Hepatocyte (in vitro differentiated cells): ENCODE measurements at regions not wholly inside any gene's neighbourhood (a gene's known extent, or its start where the extent isn't known, plus 50 kb on each side); places are given as distances from the start of the nearest gene placed in this dataset.

Experiments used
- DNase-seq: peaks from one replicate; pipeline ENCODE4 v3.0.0-alpha.2; 2016; ENCODE audit warnings: low spot score
- H2AFZ ChIP-seq: fragments of 200-600 bp; sonication (generic); 2 replicates; pipeline ENCODE4 v1.6.0; 2016; ENCODE audit warnings: antibody characterized with exemption, mild to moderate bottlenecking
- H3K27ac ChIP-seq: fragments of 200-600 bp; sonication (generic); 2 replicates; pipeline ENCODE4 v1.5.1; 2016; ENCODE audit warnings: mild to moderate bottlenecking
- H3K27me3 ChIP-seq: fragments of 200-600 bp; sonication (generic); 2 replicates; pipeline ENCODE4 v1.6.1; 2016
- H3K36me3 ChIP-seq: fragments of 200-600 bp; sonication (generic); replicated peaks from 2 replicates; pipeline ENCODE4 v1.5.1; 2016; ENCODE audit warnings: low read depth; ENCODE audit not compliant: insufficient read depth
- H3K4me1 ChIP-seq: fragments of 200-600 bp; sonication (generic); 2 replicates; pipeline ENCODE4 v1.5.1; 2016; ENCODE audit warnings: mild to moderate bottlenecking, moderate library complexity; ENCODE audit not compliant: insufficient read depth
- H3K4me2 ChIP-seq: fragments of 200-600 bp; sonication (generic); 2 replicates; pipeline ENCODE4 v1.6.0; 2016
- H3K4me3 ChIP-seq: fragments of 200-600 bp; sonication (generic); 2 replicates; pipeline ENCODE4 v1.5.1; 2016; ENCODE audit warnings: mild to moderate bottlenecking
- H3K79me2 ChIP-seq: fragments of 200-600 bp; sonication (generic); 2 replicates; pipeline ENCODE4 v1.6.0; 2017; ENCODE audit warnings: mild to moderate bottlenecking
- H3K9me2 ChIP-seq: fragments of 200-600 bp; sonication (generic); replicated peaks from 2 replicates; pipeline ENCODE4 v1.6.0; 2017; ENCODE audit warnings: mild to moderate bottlenecking; ENCODE audit not compliant: insufficient read depth
- H3K9me3 ChIP-seq: fragments of 200-600 bp; sonication (generic); 2 replicates; pipeline ENCODE4 v1.5.1; 2016; ENCODE audit warnings: low read depth, mild to moderate bottlenecking
- H4K20me1 ChIP-seq: fragments of 200-600 bp; sonication (generic); 2 replicates; pipeline ENCODE4 v1.6.0; 2016; ENCODE audit warnings: mild to moderate bottlenecking; ENCODE audit not compliant: insufficient read depth, poor library complexity, severe bottlenecking
- CTCF ChIP-seq: fragments of 200-600 bp; sonication (generic); IDR thresholded peaks from 2 replicates; pipeline ENCODE4 v1.5.1; 2016; ENCODE audit warnings: antibody characterized with exemption, mild to moderate bottlenecking; ENCODE audit not compliant: poor library complexity
- EZH2 ChIP-seq: fragments of 200-600 bp; sonication (generic); IDR thresholded peaks from 2 replicates; pipeline ENCODE4 v1.6.1; 2016; ENCODE audit warnings: antibody characterized with exemption, mild to moderate bottlenecking, borderline replicate concordance
- EZH2phosphoT487 ChIP-seq: fragments of 200-600 bp; sonication (generic); IDR thresholded peaks from one replicate; pipeline ENCODE4 v1.6.1; 2018; ENCODE audit warnings: antibody characterized with exemption, mild to moderate bottlenecking, low read depth, moderate library complexity; ENCODE audit not compliant: unreplicated experiment, severe bottlenecking
- WGBS: methylation state at CpG from one replicate; pipeline ENCODE4 v1.1.6; 2016; ENCODE audit warnings: low lambda C conversion rate; ENCODE audit errors: missing lambda C conversion rate; 5-methylcytosine and 5-hydroxymethylcytosine counted together

- Histone ChIP-seq H2AFZ (no peak overlapping the region), H3K27me3 (no peaks in the 10 kb centered on the region), H3K79me2 (no peaks in the 10 kb centered on the region), H3K4me3 (no peak overlapping the region), H3K4me2 (no peak overlapping the region), H4K20me1 (no peaks in the 10 kb centered on the region), H3K9me2 (no peaks in the 10 kb centered on the region), H3K36me3 (no peaks in the 10 kb centered on the region), H3K4me1 (no peaks in the 10 kb centered on the region), H3K9me3 (no peaks in the 10 kb centered on the region), H3K27ac (no peak overlapping the region)
- DNase-seq = no peak
- TF ChIP-seq EZH2phosphoT487 (no peak), CTCF (no peak), EZH2 (no peak)
- 80% methylated on average over 9 of the region's 9 CpGs for WGBS
These were observed 94.1 kb upstream of the ATP2B2 start for GRCh38 chr3:10599444-10599843.

- H3K9me2 ChIP-seq = no peaks in the 10 kb centered on the region
- no peak overlapping the region for H2AFZ ChIP-seq
These were observed 94.9 kb upstream of the ATP2B2 start for GRCh38 chr3:10600296-10600714.

GRCh38 chr3:10600726-10601125 is 95.3 kb upstream of the ATP2B2 start:
- no peaks in the 10 kb centered on the region for H3K4me1 ChIP-seq
- no peaks in the 10 kb centered on the region for H3K9me3 ChIP-seq
- peaks cover 3% of the 10 kb centered on the region for H3K27me3 ChIP-seq
- H3K27ac ChIP-seq = no peak overlapping the region
- H3K79me2 ChIP-seq = no peaks in the 10 kb centered on the region
- H4K20me1 ChIP-seq = no peaks in the 10 kb centered on the region
- no peak overlapping the region for H2AFZ ChIP-seq
- TF ChIP-seq CTCF (no peak), EZH2phosphoT487 (no peak), EZH2 (no peak)
- H3K4me3 ChIP-seq = no peak overlapping the region
- WGBS = 88% methylated on average over 5 of the region's 5 CpGs
- H3K9me2 ChIP-seq = no peaks in the 10 kb centered on the region
- no peaks in the 10 kb centered on the region for H3K36me3 ChIP-seq
- no peak for DNase-seq
- no peak overlapping the region for H3K4me2 ChIP-seq

More at GRCh38 chr3:10600296-10600714, 94.9 kb upstream of the ATP2B2 start:
- no peak overlapping the region for H3K4me3 ChIP-seq
- peaks cover 3% of the 10 kb centered on the region for H3K27me3 ChIP-seq
- no peaks in the 10 kb centered on the region for H3K4me1 ChIP-seq
- no peaks in the 10 kb centered on the region for H3K36me3 ChIP-seq
- H3K9me3 ChIP-seq = no peaks in the 10 kb centered on the region
- H3K4me2 ChIP-seq = no peak overlapping the region
- TF ChIP-seq EZH2phosphoT487 (no peak), CTCF (no peak), EZH2 (no peak)
- H3K79me2 ChIP-seq = no peaks in the 10 kb centered on the region
- H3K27ac ChIP-seq = no peak overlapping the region
- H4K20me1 ChIP-seq = no peaks in the 10 kb centered on the region
- WGBS = 46% methylated on average over 8 of the region's 8 CpGs
- no peak for DNase-seq
